ENCODE measurements at regions not wholly inside any gene's neighbourhood (a gene's known extent, or its start where the extent isn't known, plus 50 kb on each side); places are given as distances from the start of the nearest gene placed in this dataset.

DNA sequence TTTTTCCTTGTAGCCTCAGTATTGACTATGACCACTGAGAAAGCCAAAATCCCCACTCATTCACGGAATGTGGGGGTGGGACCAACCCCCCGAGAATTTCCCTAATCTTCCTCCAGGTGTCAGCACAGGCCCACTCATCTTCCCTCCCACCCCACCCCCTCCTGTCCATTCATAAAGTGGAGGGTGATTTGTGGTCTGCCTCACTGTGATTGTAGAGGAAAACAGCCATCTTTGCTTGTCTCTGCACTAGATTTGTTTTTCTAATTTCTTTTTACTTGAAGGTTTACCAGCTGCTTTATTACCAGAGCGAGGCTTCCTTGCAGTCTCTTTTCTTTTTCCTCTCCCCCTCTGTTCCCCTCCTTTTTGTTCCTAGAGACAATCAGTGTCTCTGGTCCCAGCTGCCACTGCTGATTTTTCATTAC lies 171.8 kb downstream of the ICOS start:
- no peaks in the 10 kb centered on the region for H3K27me3 ChIP-seq
- H3K9me3 ChIP-seq: no peaks in the 10 kb centered on the region
- H3K27ac ChIP-seq: no peak overlapping the region
- no peak for DNase-seq
- H3K36me3 ChIP-seq: no peaks in the 10 kb centered on the region
- no peak overlapping the region for H3K4me3 ChIP-seq
- in situ Hi-C loops (cut with MboI; ENCODE audit: low sequenced_read_pairs in 4 of 4): no loop called here
- intact Hi-C loops (cut with DNase I; ENCODE audit: low total_unique reads): no loop called here
- no peaks in the 10 kb centered on the region for H3K4me1 ChIP-seq
- ATAC-seq: peak in 1 of 2 donors; percentile 26
- TF ChIP-seq POLR2A (IDR thresholded peaks at IDR 0.05): no peak
- TF ChIP-seq, protein P1, sequence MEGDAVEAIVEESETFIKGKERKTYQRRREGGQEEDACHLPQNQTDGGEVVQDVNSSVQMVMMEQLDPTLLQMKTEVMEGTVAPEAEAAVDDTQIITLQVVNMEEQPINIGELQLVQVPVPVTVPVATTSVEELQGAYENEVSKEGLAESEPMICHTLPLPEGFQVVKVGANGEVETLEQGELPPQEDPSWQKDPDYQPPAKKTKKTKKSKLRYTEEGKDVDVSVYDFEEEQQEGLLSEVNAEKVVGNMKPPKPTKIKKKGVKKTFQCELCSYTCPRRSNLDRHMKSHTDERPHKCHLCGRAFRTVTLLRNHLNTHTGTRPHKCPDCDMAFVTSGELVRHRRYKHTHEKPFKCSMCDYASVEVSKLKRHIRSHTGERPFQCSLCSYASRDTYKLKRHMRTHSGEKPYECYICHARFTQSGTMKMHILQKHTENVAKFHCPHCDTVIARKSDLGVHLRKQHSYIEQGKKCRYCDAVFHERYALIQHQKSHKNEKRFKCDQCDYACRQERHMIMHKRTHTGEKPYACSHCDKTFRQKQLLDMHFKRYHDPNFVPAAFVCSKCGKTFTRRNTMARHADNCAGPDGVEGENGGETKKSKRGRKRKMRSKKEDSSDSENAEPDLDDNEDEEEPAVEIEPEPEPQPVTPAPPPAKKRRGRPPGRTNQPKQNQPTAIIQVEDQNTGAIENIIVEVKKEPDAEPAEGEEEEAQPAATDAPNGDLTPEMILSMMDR (IDR thresholded peaks at IDR 0.05 in 4 of 5, conservative IDR thresholded peaks at IDR 0.05 in 1 of 5): peak in 2 of 5 experiments; percentile 42 to 47

DNA sequence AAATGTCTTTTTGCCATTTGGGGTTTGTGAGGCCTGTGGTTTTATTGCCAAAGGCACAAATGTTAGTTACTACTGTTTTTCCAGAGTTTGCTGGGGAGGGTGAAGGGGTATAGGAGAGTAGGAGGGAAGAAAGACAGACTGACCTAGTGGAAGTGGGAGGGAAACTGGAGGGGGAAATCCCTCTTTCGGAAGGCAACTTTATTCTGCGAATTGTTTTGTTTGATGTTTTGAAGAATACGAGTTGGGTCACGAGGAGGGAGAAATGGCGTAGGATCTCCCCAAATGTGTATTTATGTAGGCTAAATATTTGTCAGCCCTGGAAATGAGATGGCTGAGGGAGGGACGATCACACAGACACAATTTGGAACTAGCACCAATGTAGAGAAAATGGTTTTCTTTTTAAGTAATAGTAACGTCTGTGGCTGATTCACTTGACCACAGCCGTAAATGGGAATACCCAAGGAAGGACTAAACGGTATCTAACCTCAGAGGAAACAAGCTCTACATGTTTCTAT lies 172.3 kb downstream of the ICOS start:
- H3K4me3 ChIP-seq: no peak overlapping the region
- TF ChIP-seq POLR2A (IDR thresholded peaks at IDR 0.05): no peak
- TF ChIP-seq, protein P1 (IDR thresholded peaks at IDR 0.05 in 4 of 5, conservative IDR thresholded peaks at IDR 0.05 in 1 of 5): no peak
- in situ Hi-C loops (cut with MboI; ENCODE audit: low sequenced_read_pairs in 4 of 4) (no loop called here), intact Hi-C loops (cut with DNase I; ENCODE audit: low total_unique reads) (no loop called here)
- no peaks in the 10 kb centered on the region for H3K4me1 ChIP-seq
- H3K27ac ChIP-seq: no peak overlapping the region
- ATAC-seq (no peak), DNase-seq (no peak)
- H3K36me3 ChIP-seq: no peaks in the 10 kb centered on the region
- no peaks in the 10 kb centered on the region for H3K27me3 ChIP-seq
- no peaks in the 10 kb centered on the region for H3K9me3 ChIP-seq

DNA sequence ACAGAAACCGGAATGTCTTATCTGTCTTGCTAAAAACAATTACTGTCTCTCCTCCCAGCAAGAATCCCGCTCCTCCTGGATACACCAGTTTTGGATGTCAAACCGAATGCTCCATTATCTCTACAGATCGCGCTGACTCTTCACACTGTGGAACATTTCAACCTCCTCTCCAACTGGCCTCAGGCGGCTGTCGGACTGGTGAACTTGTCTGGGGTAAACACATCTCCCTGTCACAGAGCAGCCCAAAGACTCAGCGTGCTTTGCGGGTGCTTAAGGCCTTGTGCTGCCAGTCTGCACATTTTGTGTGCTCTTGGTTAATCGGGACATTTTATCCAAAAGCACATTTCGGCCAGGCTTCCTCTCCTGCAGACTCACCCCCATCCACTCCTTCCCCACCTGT lies 173.1 kb downstream of the ICOS start:
- in situ Hi-C loops (cut with MboI; ENCODE audit: low sequenced_read_pairs in 4 of 4): no loop called here
- H3K27me3 ChIP-seq: no peaks in the 10 kb centered on the region
- H3K4me1 ChIP-seq: no peaks in the 10 kb centered on the region
- no peaks in the 10 kb centered on the region for H3K9me3 ChIP-seq
- TF ChIP-seq POLR2A (IDR thresholded peaks at IDR 0.05): no peak
- TF ChIP-seq, protein P1 (IDR thresholded peaks at IDR 0.05 in 4 of 5, conservative IDR thresholded peaks at IDR 0.05 in 1 of 5): no peak
- intact Hi-C loops (cut with DNase I; ENCODE audit: low total_unique reads): no loop called here
- ATAC-seq (no peak), DNase-seq (no peak)
- no peaks in the 10 kb centered on the region for H3K36me3 ChIP-seq
- no peak overlapping the region for H3K27ac ChIP-seq
- no peak overlapping the region for H3K4me3 ChIP-seq

DNA sequence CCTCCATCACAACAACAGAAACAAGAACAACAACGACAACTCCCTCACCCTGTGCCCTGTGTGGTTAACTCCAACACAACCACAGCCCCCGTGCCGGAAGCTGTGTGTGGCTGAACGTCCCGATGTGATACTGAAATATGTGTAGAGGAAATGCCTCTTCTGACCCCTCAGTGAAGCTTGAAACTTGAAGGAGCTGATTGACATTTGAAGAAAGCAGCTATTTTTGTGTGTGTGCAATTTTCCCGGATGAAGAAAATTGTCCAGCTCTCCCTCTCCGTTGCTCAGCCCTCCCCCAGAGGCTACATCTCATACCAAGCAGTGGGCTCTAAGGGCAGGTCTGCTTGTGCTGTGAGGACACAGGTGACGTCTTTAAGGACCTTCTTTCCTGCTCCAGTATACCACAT lies 173.8 kb downstream of the ICOS start:
- Histone ChIP-seq H3K36me3 (no peaks in the 10 kb centered on the region), H3K27me3 (no peaks in the 10 kb centered on the region), H3K9me3 (no peaks in the 10 kb centered on the region), H3K4me3 (no peak overlapping the region), H3K27ac (peak overlapping the region in 2 of 4 donors; percentile 26 to 50), H3K4me1 (no peaks in the 10 kb centered on the region)
- ATAC-seq: no peak
- no peak for DNase-seq
- intact Hi-C loops (cut with DNase I; ENCODE audit: low total_unique reads) (no loop called here), in situ Hi-C loops (cut with MboI; ENCODE audit: low sequenced_read_pairs in 4 of 4) (no loop called here)
- TF ChIP-seq POLR2A (IDR thresholded peaks at IDR 0.05): no peak
- TF ChIP-seq, protein P1 (IDR thresholded peaks at IDR 0.05 in 4 of 5, conservative IDR thresholded peaks at IDR 0.05 in 1 of 5): no peak
